WI38 (cell line): ENCODE measurements at regions not wholly inside any gene's neighbourhood (a gene's known extent, or its start where the extent isn't known, plus 50 kb on each side); places are given as distances from the start of the nearest gene placed in this dataset.

Source experiments
- H3K4me3 ChIP-seq: 2 replicates; pipeline ENCODE4 v1.5.1; 2011; ENCODE audit warnings: low read depth, mild to moderate bottlenecking, control low read depth, low read length
- CTCF ChIP-seq: IDR thresholded peaks from 2 replicates; pipeline ENCODE4 v1.5.1; 2012; ENCODE audit warnings: low read depth, mild to moderate bottlenecking, control low read depth, low read length

- TF ChIP-seq CTCF = no peak
- H3K4me3 ChIP-seq = no peak overlapping the region
Measured at GRCh38 chr6:3900744-3901336, 51.7 kb downstream of the FAM50B start.

- no peak for TF ChIP-seq CTCF
- H3K4me3 ChIP-seq = no peak overlapping the region
Measured at GRCh38 chr6:3902871-3903648, 53.9 kb downstream of the FAM50B start.

- no peak overlapping the region for H3K4me3 ChIP-seq
- no peak for TF ChIP-seq CTCF
Measured at GRCh38 chr6:3904518-3904917, 55.3 kb downstream of the FAM50B start.

- H3K4me3 ChIP-seq = no peak overlapping the region
- no peak for TF ChIP-seq CTCF
Measured at GRCh38 chr6:3905945-3906845, 57.0 kb downstream of the FAM50B start.

GRCh38 chr6:3906846-3907151, 57.6 kb downstream of the FAM50B start:
- TF ChIP-seq CTCF = no peak
- no peak overlapping the region for H3K4me3 ChIP-seq

GRCh38 chr6:3908223-3908622, 59.0 kb downstream of the FAM50B start:
- no peak for TF ChIP-seq CTCF
- H3K4me3 ChIP-seq = no peak overlapping the region

GRCh38 chr6:3908961-3909360, 59.8 kb downstream of the FAM50B start:
- TF ChIP-seq CTCF = no peak
- no peak overlapping the region for H3K4me3 ChIP-seq
